ENCODE measurements at regions not wholly inside any gene's neighbourhood (a gene's known extent, or its start where the extent isn't known, plus 50 kb on each side); places are given as distances from the start of the nearest gene placed in this dataset.

- Histone ChIP-seq H3K18ac (ENCODE audit: extremely low read depth, low read length) (no peak overlapping the region), H3K4me2 (ENCODE audit: insufficient read depth in 1 of 2, low read depth in 2 of 2, low read length in 2 of 2) (no peak overlapping the region)
- FAIRE-seq = no peak
- TF ChIP-seq SIN3A (conservative IDR thresholded peaks at IDR 0.05 in 1 of 2, IDR thresholded peaks at IDR 0.05 in 1 of 2; ENCODE audit: low read depth in 1 of 2, low read length in 2 of 2) = no peak
- TF ChIP-seq CTBP2 (IDR thresholded peaks at IDR 0.05; ENCODE audit: borderline replicate concordance, insufficient read depth, insufficient read length, low read length) = no peak
- no peak for TF ChIP-seq EZH2 (IDR thresholded peaks at IDR 0.05; ENCODE audit: low read depth, low read length, severe bottlenecking)
- TF ChIP-seq KDM5A (IDR thresholded peaks at IDR 0.05; ENCODE audit: low read length) = no peak
- TF ChIP-seq CEBPB (IDR thresholded peaks at IDR 0.05; ENCODE audit: low read depth, low read length) = no peak
- no peak for TF ChIP-seq SAP30 (IDR thresholded peaks at IDR 0.05; ENCODE audit: insufficient read depth, insufficient replicate concordance, low read length)
- TF ChIP-seq E2F6 (IDR thresholded peaks at IDR 0.05) = no peak
- TF ChIP-seq EP300 (IDR thresholded peaks at IDR 0.05; ENCODE audit: borderline replicate concordance in 1 of 2, low read depth in 2 of 2, low read length in 2 of 2) = no peak
- TF ChIP-seq ZNF274 (IDR thresholded peaks at IDR 0.05; ENCODE audit: borderline replicate concordance, extremely low read depth, low read length) = no peak
- TF ChIP-seq TAF7 (optimal IDR thresholded peaks at IDR 0.05; ENCODE audit: borderline replicate concordance, low read depth, low read length) = no peak
- no peak for TF ChIP-seq SIX5 (IDR thresholded peaks at IDR 0.05; ENCODE audit: low read depth, low read length)
Observed at GRCh38 chr1:56439610-56440264, 139.6 kb downstream of the PLPP3 start.

More at GRCh38 chr1:56439610-56440264, 139.6 kb downstream of the PLPP3 start:
- H3K4me3 ChIP-seq (ENCODE audit: extremely low read depth in 1 of 4, insufficient read depth in 2 of 4, low read depth in 3 of 4, low read length in 4 of 4) = no peak overlapping the region
- H2BK20ac ChIP-seq (ENCODE audit: low read length) = no peak overlapping the region
- no peak for DNase-seq (ENCODE audit: low read depth in 1 of 2, low spot score in 2 of 2)
- no peaks in the 10 kb centered on the region for H4K20me1 ChIP-seq (replicated peaks in 1 of 2; ENCODE audit: control insufficient read depth in 1 of 2, insufficient read depth in 2 of 2, low read length in 2 of 2)
- H2BK15ac ChIP-seq (ENCODE audit: low read length) = no peak overlapping the region
- no peak overlapping the region for H2AK5ac ChIP-seq (ENCODE audit: low read depth, low read length)
- no peak overlapping the region for H2AFZ ChIP-seq (ENCODE audit: low read length)
- no peak overlapping the region for H2BK5ac ChIP-seq (ENCODE audit: low read depth, low read length)
- no peaks in the 10 kb centered on the region for H3K79me2 ChIP-seq (ENCODE audit: control insufficient read depth in 1 of 2, insufficient read depth in 2 of 2, low read length in 2 of 2)
- no peak overlapping the region for H2BK120ac ChIP-seq (replicated peaks; ENCODE audit: low read depth, low read length)
- H4K8ac ChIP-seq (ENCODE audit: extremely low read depth, insufficient read depth, low read length) = no peak overlapping the region
- no peak overlapping the region for H4K5ac ChIP-seq (ENCODE audit: insufficient read length, low read depth, low read length)
- no peak overlapping the region for H2BK12ac ChIP-seq (ENCODE audit: low read depth, low read length)
- no peaks in the 10 kb centered on the region for H3K23me2 ChIP-seq (ENCODE audit: low read depth, low read length)
- H3K36me3 ChIP-seq (ENCODE audit: control insufficient read depth in 2 of 4, insufficient read depth in 4 of 4, low read length in 3 of 4) = no peaks in the 10 kb centered on the region
- ChIA-PET POLR2A (ENCODE audit: partially characterized antibody) (interaction anchor here (1.3 kb wide), 1 partner anchor 8 kb away, joined by 4 read pairs; no protein-coding TSS in a partner anchor), CTCF (ENCODE audit: partially characterized antibody) (no interaction called here)
- H3K4ac ChIP-seq (replicated peaks; ENCODE audit: insufficient read length, low read depth, low read length) = no peak overlapping the region
- H3K9me3 ChIP-seq (ENCODE audit: insufficient read depth in 2 of 2, low read depth in 1 of 2, low read length in 1 of 2) = no peaks in the 10 kb centered on the region
- H3K4me1 ChIP-seq (replicated peaks in 1 of 4; ENCODE audit: control insufficient read depth in 3 of 4, insufficient read depth in 4 of 4, low read length in 3 of 4) = peaks cover 15 to 24% (median 21%) of the 10 kb centered on the region in 4 experiments
- 92% methylated on average over 4 of the region's 4 CpGs; no CpG with 5 or more reads in 1 of the 2 experiments for WGBS, 2 experiments (ENCODE audit: extremely low coverage in 1 of 2, insufficient coverage in 1 of 2, insufficient read length in 1 of 2, insufficient replicate concordance in 2 of 2, low coverage in 1 of 2, low lambda C conversion rate in 2 of 2, missing lambda C conversion rate in 1 of 2)
- no peak overlapping the region for H3K56ac ChIP-seq (replicated peaks; ENCODE audit: insufficient read length, low read depth, low read length)
- H4K91ac ChIP-seq (replicated peaks; ENCODE audit: insufficient read length, low read length) = no peak overlapping the region
- H3K27ac ChIP-seq (ENCODE audit: low read depth, low read length) = no peak overlapping the region
- no peaks in the 10 kb centered on the region for H3K79me1 ChIP-seq (ENCODE audit: low read depth, low read length)
- H3K14ac ChIP-seq (ENCODE audit: insufficient read length) = no peak overlapping the region
- no peak overlapping the region for H3K9ac ChIP-seq (replicated peaks in 1 of 4; ENCODE audit: extremely low read depth in 1 of 4, low read depth in 3 of 4, low read length in 3 of 4)
- H3K23ac ChIP-seq (ENCODE audit: insufficient read length) = no peak overlapping the region
- H3K27me3 ChIP-seq (replicated peaks in 1 of 4; ENCODE audit: control insufficient read depth in 3 of 4, extremely low read depth in 1 of 4, insufficient read depth in 3 of 4, low read length in 3 of 4) = no peaks in the 10 kb centered on the region; a peak in 2 of 7 replicates
